ENCODE measurements at regions not wholly inside any gene's neighbourhood (a gene's known extent, or its start where the extent isn't known, plus 50 kb on each side); places are given as distances from the start of the nearest gene placed in this dataset.
"Not testable (repeated sequence)": the region's sequence is repeated elsewhere in the genome, so short reads cannot be mapped to it uniquely, and the experiment has no call there.

DNA sequence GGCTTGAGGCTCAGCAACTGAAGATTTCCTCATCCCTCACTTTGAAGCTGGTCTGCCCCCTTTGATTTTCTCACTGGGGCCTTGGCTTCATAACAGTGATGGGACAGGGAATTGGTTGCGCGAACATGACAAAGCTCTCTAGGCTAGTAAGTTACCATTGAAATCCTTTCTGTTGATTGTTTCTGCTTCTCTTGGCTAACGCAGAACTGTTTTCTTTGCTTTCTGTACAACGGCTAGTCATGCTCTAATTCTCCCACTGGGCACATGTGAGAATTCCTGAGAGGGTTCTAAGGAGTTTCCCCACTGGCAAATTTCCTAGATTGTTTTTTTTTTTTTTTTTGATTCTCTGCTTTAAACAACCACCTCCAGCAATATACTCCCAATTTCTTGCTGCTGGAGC is 738.6 kb downstream of the PCDH7 start:
- ChIA-PET POLR2A (no interaction called here), CTCF (no interaction called here)
- H3K4me3 ChIP-seq (ENCODE audit: low read depth, low read length), result no peak overlapping the region
- no peak for DNase-seq (ENCODE audit: low read depth, low spot score)
- TF ChIP-seq, protein P1, sequence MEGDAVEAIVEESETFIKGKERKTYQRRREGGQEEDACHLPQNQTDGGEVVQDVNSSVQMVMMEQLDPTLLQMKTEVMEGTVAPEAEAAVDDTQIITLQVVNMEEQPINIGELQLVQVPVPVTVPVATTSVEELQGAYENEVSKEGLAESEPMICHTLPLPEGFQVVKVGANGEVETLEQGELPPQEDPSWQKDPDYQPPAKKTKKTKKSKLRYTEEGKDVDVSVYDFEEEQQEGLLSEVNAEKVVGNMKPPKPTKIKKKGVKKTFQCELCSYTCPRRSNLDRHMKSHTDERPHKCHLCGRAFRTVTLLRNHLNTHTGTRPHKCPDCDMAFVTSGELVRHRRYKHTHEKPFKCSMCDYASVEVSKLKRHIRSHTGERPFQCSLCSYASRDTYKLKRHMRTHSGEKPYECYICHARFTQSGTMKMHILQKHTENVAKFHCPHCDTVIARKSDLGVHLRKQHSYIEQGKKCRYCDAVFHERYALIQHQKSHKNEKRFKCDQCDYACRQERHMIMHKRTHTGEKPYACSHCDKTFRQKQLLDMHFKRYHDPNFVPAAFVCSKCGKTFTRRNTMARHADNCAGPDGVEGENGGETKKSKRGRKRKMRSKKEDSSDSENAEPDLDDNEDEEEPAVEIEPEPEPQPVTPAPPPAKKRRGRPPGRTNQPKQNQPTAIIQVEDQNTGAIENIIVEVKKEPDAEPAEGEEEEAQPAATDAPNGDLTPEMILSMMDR (IDR thresholded peaks at IDR 0.05; ENCODE audit: insufficient read depth, low read length, missing control alignments), result no peak

- no peak overlapping the region for H3K4me3 ChIP-seq (ENCODE audit: low read depth, low read length)
- TF ChIP-seq, protein P1 (IDR thresholded peaks at IDR 0.05; ENCODE audit: insufficient read depth, low read length, missing control alignments), result no peak
- CTCF ChIA-PET, result no interaction called here
- no peak for DNase-seq (ENCODE audit: low read depth, low spot score)
- POLR2A ChIA-PET, result no interaction called here
Measured at GRCh38 chr4:31461421-31461820, 741.3 kb downstream of the PCDH7 start.

GRCh38 chr4:31467781-31468180 is 747.6 kb downstream of the PCDH7 start:
- no peak overlapping the region for H3K4me3 ChIP-seq (ENCODE audit: low read depth, low read length)
- TF ChIP-seq, protein P1 (IDR thresholded peaks at IDR 0.05; ENCODE audit: insufficient read depth, low read length, missing control alignments), result no peak
- CTCF ChIA-PET, result no interaction called here
- POLR2A ChIA-PET, result no interaction called here
- no peak for DNase-seq (ENCODE audit: low read depth, low spot score)

- TF ChIP-seq, protein P1 (IDR thresholded peaks at IDR 0.05; ENCODE audit: insufficient read depth, low read length, missing control alignments), result no peak
- ChIA-PET POLR2A (no interaction called here), CTCF (no interaction called here)
Measured at GRCh38 chr4:31474221-31474620, 754.1 kb downstream of the PCDH7 start.

DNA sequence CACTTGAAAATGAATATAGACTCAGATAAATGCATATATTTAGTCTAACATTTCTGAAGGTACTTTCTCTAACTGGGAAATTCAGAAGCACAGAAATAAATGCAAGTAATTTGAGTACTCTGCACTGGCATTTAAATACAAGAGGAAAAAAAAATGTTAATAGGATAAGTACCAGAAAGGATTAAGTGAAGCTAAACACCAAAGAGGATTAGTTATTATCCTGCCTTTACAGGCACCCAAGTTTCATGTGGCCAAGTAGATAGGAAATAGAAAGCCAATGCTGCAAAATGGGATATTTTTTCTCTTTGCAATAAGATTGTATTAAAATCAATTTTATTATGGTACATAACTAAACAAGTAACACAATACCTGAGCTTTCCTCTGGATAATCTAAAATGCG is 762.5 kb downstream of the PCDH7 start:
- TF ChIP-seq, protein P1 (IDR thresholded peaks at IDR 0.05; ENCODE audit: insufficient read depth, low read length, missing control alignments), result no peak
- ChIA-PET POLR2A (no interaction called here), CTCF (no interaction called here)
- H3K4me3 ChIP-seq (ENCODE audit: low read depth, low read length), result no peak overlapping the region
- no peak for DNase-seq (ENCODE audit: low read depth, low spot score)

More at GRCh38 chr4:31474221-31474620, 754.1 kb downstream of the PCDH7 start:
- no peak for DNase-seq (ENCODE audit: low read depth, low spot score)
- no peak overlapping the region for H3K4me3 ChIP-seq (ENCODE audit: low read depth, low read length)

DNA sequence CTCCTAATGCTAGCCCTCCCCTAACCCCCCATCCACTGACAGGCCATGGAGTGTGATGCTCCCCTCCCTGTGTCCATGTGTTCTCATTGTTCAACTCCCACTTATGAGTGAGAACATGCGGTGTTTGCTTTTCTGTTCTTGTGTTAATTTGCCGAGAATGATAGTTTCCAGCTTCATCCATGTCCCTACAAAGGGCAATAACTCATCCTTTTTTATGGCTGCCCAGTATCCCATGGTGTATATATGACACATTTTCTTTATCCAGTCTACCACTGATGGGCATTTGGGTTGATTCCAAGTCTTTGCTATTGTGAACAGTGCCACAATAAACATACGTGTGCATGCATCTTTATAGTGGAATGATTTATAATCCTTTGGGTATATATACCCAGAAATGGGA is 779.0 kb downstream of the PCDH7 start:
- H3K4me3 ChIP-seq (ENCODE audit: low read depth, low read length); CTCF ChIA-PET; POLR2A ChIA-PET; DNase-seq (ENCODE audit: low read depth, low spot score): not testable (repeated sequence)

DNA sequence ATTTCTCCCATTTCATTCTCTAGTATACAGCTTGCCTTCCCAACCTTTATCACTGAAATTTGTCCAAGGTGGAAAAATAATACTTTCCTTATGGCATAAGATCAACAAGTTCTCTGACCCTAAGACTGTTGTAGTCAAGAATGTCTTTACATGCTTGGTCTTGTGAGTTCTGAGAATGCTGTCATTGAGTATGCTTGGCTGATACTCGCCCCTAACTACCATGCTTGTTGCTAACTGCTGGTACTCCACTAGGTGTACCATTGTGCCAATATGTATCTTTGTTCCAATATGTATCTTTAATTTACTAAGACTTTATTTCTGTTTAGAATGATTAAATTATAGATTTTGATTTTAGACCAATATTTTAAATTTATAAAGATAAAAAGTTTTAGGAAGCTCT is 796.4 kb downstream of the PCDH7 start:
- TF ChIP-seq, protein P1 (IDR thresholded peaks at IDR 0.05; ENCODE audit: insufficient read depth, low read length, missing control alignments), result no peak
- H3K4me3 ChIP-seq (ENCODE audit: low read depth, low read length), result no peak overlapping the region
- no peak for DNase-seq (ENCODE audit: low read depth, low spot score)
- ChIA-PET POLR2A (no interaction called here), CTCF (no interaction called here)
